ENCODE measurements at regions not wholly inside any gene's neighbourhood (a gene's known extent, or its start where the extent isn't known, plus 50 kb on each side); places are given as distances from the start of the nearest gene placed in this dataset.

- TF ChIP-seq, protein P1, sequence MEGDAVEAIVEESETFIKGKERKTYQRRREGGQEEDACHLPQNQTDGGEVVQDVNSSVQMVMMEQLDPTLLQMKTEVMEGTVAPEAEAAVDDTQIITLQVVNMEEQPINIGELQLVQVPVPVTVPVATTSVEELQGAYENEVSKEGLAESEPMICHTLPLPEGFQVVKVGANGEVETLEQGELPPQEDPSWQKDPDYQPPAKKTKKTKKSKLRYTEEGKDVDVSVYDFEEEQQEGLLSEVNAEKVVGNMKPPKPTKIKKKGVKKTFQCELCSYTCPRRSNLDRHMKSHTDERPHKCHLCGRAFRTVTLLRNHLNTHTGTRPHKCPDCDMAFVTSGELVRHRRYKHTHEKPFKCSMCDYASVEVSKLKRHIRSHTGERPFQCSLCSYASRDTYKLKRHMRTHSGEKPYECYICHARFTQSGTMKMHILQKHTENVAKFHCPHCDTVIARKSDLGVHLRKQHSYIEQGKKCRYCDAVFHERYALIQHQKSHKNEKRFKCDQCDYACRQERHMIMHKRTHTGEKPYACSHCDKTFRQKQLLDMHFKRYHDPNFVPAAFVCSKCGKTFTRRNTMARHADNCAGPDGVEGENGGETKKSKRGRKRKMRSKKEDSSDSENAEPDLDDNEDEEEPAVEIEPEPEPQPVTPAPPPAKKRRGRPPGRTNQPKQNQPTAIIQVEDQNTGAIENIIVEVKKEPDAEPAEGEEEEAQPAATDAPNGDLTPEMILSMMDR (CRISPR knock-in tag; IDR thresholded peaks at IDR 0.05): no peak
- TF ChIP-seq ZNF207 (IDR thresholded peaks at IDR 0.05; ENCODE audit: borderline replicate concordance): no peak
- no peak for TF ChIP-seq ELF4 (CRISPR knock-in tag; IDR thresholded peaks at IDR 0.05; ENCODE audit: borderline replicate concordance)
- no peak for TF ChIP-seq POLR2G (IDR thresholded peaks at IDR 0.05; ENCODE audit: low read depth, low read length)
- TF ChIP-seq SP1 (IDR thresholded peaks at IDR 0.05): no peak
- TF ChIP-seq SP1 (CRISPR knock-in tag; IDR thresholded peaks at IDR 0.05): no peak
- no peak for TF ChIP-seq CREB1 (IDR thresholded peaks at IDR 0.05)
- TF ChIP-seq CREB1 (CRISPR knock-in tag; IDR thresholded peaks at IDR 0.05): no peak
- no peak for TF ChIP-seq EP300 (IDR thresholded peaks at IDR 0.05; ENCODE audit: low read depth in 2 of 2, low read length in 2 of 2)
- TF ChIP-seq EP300 (CRISPR knock-in tag; IDR thresholded peaks at IDR 0.05; ENCODE audit: borderline replicate concordance): no peak
- no peak for TF ChIP-seq ISX (CRISPR knock-in tag; conservative IDR thresholded peaks at IDR 0.05)
- no peak for TF ChIP-seq CBFB (CRISPR knock-in tag; IDR thresholded peaks at IDR 0.05)
- TF ChIP-seq MYC (CRISPR knock-in tag; IDR thresholded peaks at IDR 0.05; ENCODE audit: borderline replicate concordance): no peak
- TF ChIP-seq HHEX (CRISPR knock-in tag; IDR thresholded peaks at IDR 0.05): no peak
- TF ChIP-seq NR1H2 (CRISPR knock-in tag; IDR thresholded peaks at IDR 0.05; ENCODE audit: borderline replicate concordance, low read depth): no peak
- no peak for TF ChIP-seq USF2 (IDR thresholded peaks at IDR 0.05; ENCODE audit: low read depth, low read length)
- no peak for TF ChIP-seq USF2 (CRISPR knock-in tag; IDR thresholded peaks at IDR 0.05; ENCODE audit: borderline replicate concordance)
- no peak for TF ChIP-seq ZNF747 (CRISPR knock-in tag; IDR thresholded peaks at IDR 0.05; ENCODE audit: borderline replicate concordance)
These were observed 105.9 kb upstream of the TENM3 start for GRCh38 chr4:182137343-182137742.

Data from HepG2 (cell line).